ENCODE measurements at regions not wholly inside any gene's neighbourhood (a gene's known extent, or its start where the extent isn't known, plus 50 kb on each side); places are given as distances from the start of the nearest gene placed in this dataset.

DNA sequence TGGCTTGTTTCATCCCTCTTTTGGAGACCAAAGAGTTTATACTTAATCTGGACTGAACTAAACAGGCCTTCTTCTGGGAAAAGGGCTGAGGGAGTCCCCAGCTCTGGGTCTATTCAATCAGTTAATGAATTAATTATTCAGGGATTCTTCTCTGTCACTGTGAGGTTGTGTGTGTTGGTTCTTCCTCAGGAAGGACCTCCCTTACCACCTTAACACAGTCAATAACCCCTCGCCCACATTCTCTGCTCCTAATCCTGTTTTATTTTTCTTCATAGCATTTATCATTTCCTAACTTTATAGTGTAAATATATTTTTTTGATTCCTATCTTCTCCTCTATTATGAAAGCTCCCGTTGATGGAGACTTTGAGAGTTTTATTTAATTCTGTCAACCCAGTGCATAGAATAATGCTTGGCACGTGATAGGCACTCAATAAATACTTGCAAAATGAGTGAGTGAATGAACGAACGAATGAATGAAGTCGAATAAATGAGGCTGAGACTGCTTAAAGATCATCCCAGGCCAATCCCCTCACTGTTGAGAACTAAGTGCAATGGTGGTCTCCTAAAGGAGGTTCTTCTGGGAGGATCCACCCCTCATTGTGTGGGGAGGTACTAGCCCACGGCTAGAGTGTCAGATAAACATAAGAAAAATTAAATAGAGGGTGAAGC is 179.6 kb upstream of the JARID2 start:
- TF ChIP-seq CTCF (IDR thresholded peaks at IDR 0.05; ENCODE audit: insufficient read depth, low read length, poor library complexity, severe bottlenecking) (no peak), EZH2phosphoT487 (conservative IDR thresholded peaks at IDR 0.05; ENCODE audit: low read length) (no peak)
